GM23248 (cell line): ENCODE measurements at regions not wholly inside any gene's neighbourhood (a gene's known extent, or its start where the extent isn't known, plus 50 kb on each side); places are given as distances from the start of the nearest gene placed in this dataset.

Source experiments
- DNase-seq: peaks from one replicate; pipeline ENCODE4 v3.0.0-alpha.2; 2015
- H2AFZ ChIP-seq: fragments of 200-600 bp; sonication (generic); 2 replicates; pipeline ENCODE4 v1.6.1; 2016; ENCODE audit warnings: antibody characterized with exemption
- H3F3A ChIP-seq: fragments of 200-600 bp; sonication (generic); 2 replicates; pipeline ENCODE4 v1.6.1; 2016; ENCODE audit warnings: mild to moderate bottlenecking, antibody characterized with exemption, mixed run types; ENCODE audit not compliant: insufficient read depth
- H3K27ac ChIP-seq: fragments of 200-600 bp; sonication (generic); 2 replicates; pipeline ENCODE4 v1.5.1; 2016; ENCODE audit warnings: mild to moderate bottlenecking
- H3K27me3 ChIP-seq: fragments of 200-600 bp; sonication (generic); replicated peaks from 2 replicates; pipeline ENCODE4 v1.6.1; 2016; ENCODE audit warnings: mild to moderate bottlenecking; ENCODE audit not compliant: insufficient read depth
- H3K36me3 ChIP-seq: fragments of 200-600 bp; sonication (generic); 2 replicates; pipeline ENCODE4 v1.6.1; 2016; ENCODE audit warnings: low read depth, mild to moderate bottlenecking
- H3K4me1 ChIP-seq: fragments of 200-600 bp; sonication (generic); 2 replicates; pipeline ENCODE4 v1.6.1; 2016; ENCODE audit warnings: mild to moderate bottlenecking; ENCODE audit not compliant: insufficient read depth
- H3K4me2 ChIP-seq: fragments of 200-600 bp; sonication (generic); one replicate; pipeline ENCODE4 v1.6.1; 2016; ENCODE audit warnings: mild to moderate bottlenecking; ENCODE audit not compliant: unreplicated experiment
- H3K4me3 ChIP-seq: fragments of 200-600 bp; sonication (generic); 2 replicates; pipeline ENCODE4 v1.5.1; 2016; ENCODE audit warnings: mild to moderate bottlenecking
- H3K79me2 ChIP-seq: fragments of 200-600 bp; sonication (generic); 2 replicates; pipeline ENCODE4 v1.6.1; 2016; ENCODE audit warnings: mild to moderate bottlenecking; ENCODE audit not compliant: insufficient read depth
- H3K9ac ChIP-seq: fragments of 200-600 bp; sonication (generic); 2 replicates; pipeline ENCODE4 v1.6.1; 2016; ENCODE audit warnings: mild to moderate bottlenecking
- H3K9me2 ChIP-seq: fragments of 200-600 bp; sonication (generic); 2 replicates; pipeline ENCODE4 v1.6.1; 2016; ENCODE audit warnings: mixed run types, mild to moderate bottlenecking, moderate library complexity; ENCODE audit not compliant: insufficient read depth
- H3K9me3 ChIP-seq: fragments of 200-600 bp; sonication (generic); one replicate; pipeline ENCODE4 v1.6.1; 2017; ENCODE audit warnings: low read depth
- H4K20me1 ChIP-seq: fragments of 200-600 bp; sonication (generic); 2 replicates; pipeline ENCODE4 v1.6.0; 2016; ENCODE audit not compliant: insufficient read depth
- EZH2 ChIP-seq: fragments of 200-600 bp; sonication (generic); IDR thresholded peaks from 2 replicates; pipeline ENCODE4 v1.6.1; 2018; ENCODE audit warnings: antibody characterized with exemption, mild to moderate bottlenecking; ENCODE audit not compliant: insufficient read depth, poor library complexity, severe bottlenecking
- EZH2phosphoT487 ChIP-seq: fragments of 200-600 bp; sonication (generic); IDR thresholded peaks from 2 replicates; pipeline ENCODE4 v1.6.1; 2018; ENCODE audit warnings: antibody characterized with exemption, moderate library complexity, mild to moderate bottlenecking, low read depth; ENCODE audit not compliant: insufficient read depth
- WGBS, 2 experiments: methylation state at CpG; one replicate each; pipeline ENCODE4 v1.1.6; 2015 to 2017; ENCODE audit warnings: low lambda C conversion rate in 2 of 2, low coverage in 1 of 2; ENCODE audit errors: missing lambda C conversion rate in 2 of 2; 5-methylcytosine and 5-hydroxymethylcytosine counted together
- in situ Hi-C: fragments of 300-500 bp; cut with MboI; formaldehyde crosslinking; loops from 2 replicates; pipeline ENCODE4 v1.15.0; 2020

DNA sequence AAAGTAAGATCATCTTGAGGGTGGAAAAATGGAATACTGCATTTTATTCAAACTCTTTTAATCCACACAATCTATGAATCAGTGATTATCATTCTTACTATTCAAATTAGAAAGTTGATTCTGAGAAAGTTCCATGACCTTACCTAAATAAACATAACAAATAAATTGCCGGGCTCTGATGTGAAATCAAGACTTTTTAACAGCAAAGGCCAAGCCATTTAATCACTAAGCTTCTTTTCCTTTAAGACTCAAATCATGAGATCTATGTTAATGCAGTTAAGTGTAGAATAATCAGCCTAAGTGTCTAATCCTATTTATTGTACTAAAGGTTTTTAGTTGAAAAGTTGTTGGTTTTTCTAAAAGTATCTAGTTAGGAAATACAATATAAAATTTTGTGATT lies 857.0 kb downstream of the SI start:
- Histone ChIP-seq H2AFZ (no peak overlapping the region), H3K4me3 (no peak overlapping the region), H3K9ac (no peak overlapping the region), H4K20me1 (no peaks in the 10 kb centered on the region), H3K27me3 (no peaks in the 10 kb centered on the region), H3F3A (no peaks in the 10 kb centered on the region), H3K36me3 (no peaks in the 10 kb centered on the region), H3K9me3 (peaks cover 3% of the 10 kb centered on the region), H3K4me1 (no peaks in the 10 kb centered on the region), H3K79me2 (no peaks in the 10 kb centered on the region), H3K27ac (no peak overlapping the region), H3K9me2 (no peaks in the 10 kb centered on the region), H3K4me2 (no peak overlapping the region)
- 21 to 28% methylated on average over 1 of the region's 1 CpG for WGBS, 2 experiments
- no peak for TF ChIP-seq EZH2phosphoT487
- no peak for TF ChIP-seq EZH2
- DNase-seq: no peak
- in situ Hi-C loops: no loop called here

DNA sequence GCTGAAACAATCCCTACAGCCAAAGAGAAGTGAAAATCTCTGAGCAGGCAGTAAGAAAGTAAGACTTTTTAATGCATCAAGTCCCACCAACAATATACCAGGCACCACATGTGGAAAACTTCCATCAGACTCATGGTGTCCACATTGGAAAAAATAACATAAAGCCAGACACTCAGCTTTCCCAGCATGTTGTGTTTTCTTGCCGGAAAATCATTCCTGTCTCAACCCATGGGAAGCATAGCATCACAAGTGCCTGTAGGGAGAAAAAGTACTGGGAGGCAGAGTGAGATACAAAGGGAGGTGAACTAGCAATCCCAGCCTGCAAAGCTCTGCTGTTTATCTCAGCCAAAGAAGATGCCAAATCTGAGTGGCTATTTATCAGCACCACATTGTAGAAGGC lies 868.9 kb downstream of the SI start:
- Histone ChIP-seq H3K4me3 (no peak overlapping the region), H3K4me2 (no peak overlapping the region), H3K79me2 (no peaks in the 10 kb centered on the region), H3F3A (no peaks in the 10 kb centered on the region), H3K4me1 (no peaks in the 10 kb centered on the region), H4K20me1 (no peaks in the 10 kb centered on the region), H3K9me2 (no peaks in the 10 kb centered on the region), H3K36me3 (no peaks in the 10 kb centered on the region), H2AFZ (no peak overlapping the region), H3K27ac (no peak overlapping the region), H3K9ac (no peak overlapping the region), H3K27me3 (no peaks in the 10 kb centered on the region), H3K9me3 (peaks cover 5% of the 10 kb centered on the region)
- WGBS, 2 experiments: 48 to 79% methylated on average over 1 of the region's 1 CpG
- TF ChIP-seq EZH2: no peak
- no peak for TF ChIP-seq EZH2phosphoT487
- no peak for DNase-seq
- in situ Hi-C loops: no loop called here

DNA sequence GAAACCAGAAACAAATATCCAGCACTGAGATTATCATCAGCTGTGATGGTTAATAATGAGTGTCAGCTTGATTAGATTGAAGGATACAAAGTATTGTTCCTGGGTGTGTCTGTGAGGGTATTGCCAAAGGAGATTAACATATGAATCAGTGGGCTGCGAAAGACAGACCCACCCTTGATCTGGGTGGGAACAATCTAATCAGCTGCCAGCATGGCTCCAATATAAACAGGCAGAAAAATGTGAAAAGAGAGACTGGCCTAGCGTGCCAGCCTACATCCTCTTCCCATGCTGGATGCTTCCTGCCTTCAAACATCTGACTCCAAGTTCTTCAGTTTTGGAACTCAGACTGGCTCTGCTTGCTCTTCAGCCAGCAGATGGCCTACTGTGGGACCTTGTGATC lies 869.5 kb downstream of the SI start:
- no peaks in the 10 kb centered on the region for H3K4me1 ChIP-seq
- no peak overlapping the region for H3K27ac ChIP-seq
- no peaks in the 10 kb centered on the region for H3K36me3 ChIP-seq
- no peak for TF ChIP-seq EZH2phosphoT487
- no peak for TF ChIP-seq EZH2
- peaks cover 2% of the 10 kb centered on the region for H3K9me3 ChIP-seq
- H3K4me3 ChIP-seq: no peak overlapping the region
- H3F3A ChIP-seq: no peaks in the 10 kb centered on the region
- no peak for DNase-seq
- no peaks in the 10 kb centered on the region for H4K20me1 ChIP-seq
- no peak overlapping the region for H3K9ac ChIP-seq
- in situ Hi-C loops: no loop called here
- H3K79me2 ChIP-seq: no peaks in the 10 kb centered on the region
- H3K9me2 ChIP-seq: no peaks in the 10 kb centered on the region
- H3K4me2 ChIP-seq: no peak overlapping the region
- H2AFZ ChIP-seq: no peak overlapping the region
- 0 to 22% methylated on average over 2 of the region's 2 CpGs for WGBS, 2 experiments
- H3K27me3 ChIP-seq: no peaks in the 10 kb centered on the region

DNA sequence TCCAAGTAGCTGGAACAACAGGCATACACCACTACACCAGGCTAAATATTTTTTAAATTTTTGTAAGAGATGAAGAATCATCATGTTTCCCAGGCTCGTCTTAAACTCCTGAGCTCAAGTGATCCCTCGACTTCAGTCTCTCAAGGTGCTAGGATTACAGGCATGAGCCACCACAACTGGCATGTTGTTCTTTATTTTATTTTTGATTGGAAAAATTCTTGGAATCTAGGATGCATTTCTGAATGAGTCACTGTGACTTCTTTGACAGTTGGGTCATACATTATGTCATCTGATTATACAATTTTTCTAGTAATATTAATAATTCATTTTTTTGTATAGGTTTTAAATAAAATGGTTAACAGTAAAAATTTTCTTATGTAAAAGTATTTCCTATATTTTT lies 870.2 kb downstream of the SI start:
- Histone ChIP-seq H3K79me2 (no peaks in the 10 kb centered on the region), H3K27me3 (no peaks in the 10 kb centered on the region), H3K9me2 (no peaks in the 10 kb centered on the region), H4K20me1 (no peaks in the 10 kb centered on the region), H3K4me3 (no peak overlapping the region), H3F3A (no peaks in the 10 kb centered on the region), H2AFZ (no peak overlapping the region), H3K9me3 (no peaks in the 10 kb centered on the region), H3K36me3 (no peaks in the 10 kb centered on the region), H3K4me1 (no peaks in the 10 kb centered on the region), H3K9ac (no peak overlapping the region), H3K27ac (no peak overlapping the region), H3K4me2 (no peak overlapping the region)
- 0 to 1% methylated on average over 2 of the region's 2 CpGs for WGBS, 2 experiments
- DNase-seq: no peak
- in situ Hi-C loops: no loop called here
- TF ChIP-seq EZH2: no peak
- TF ChIP-seq EZH2phosphoT487: no peak

DNA sequence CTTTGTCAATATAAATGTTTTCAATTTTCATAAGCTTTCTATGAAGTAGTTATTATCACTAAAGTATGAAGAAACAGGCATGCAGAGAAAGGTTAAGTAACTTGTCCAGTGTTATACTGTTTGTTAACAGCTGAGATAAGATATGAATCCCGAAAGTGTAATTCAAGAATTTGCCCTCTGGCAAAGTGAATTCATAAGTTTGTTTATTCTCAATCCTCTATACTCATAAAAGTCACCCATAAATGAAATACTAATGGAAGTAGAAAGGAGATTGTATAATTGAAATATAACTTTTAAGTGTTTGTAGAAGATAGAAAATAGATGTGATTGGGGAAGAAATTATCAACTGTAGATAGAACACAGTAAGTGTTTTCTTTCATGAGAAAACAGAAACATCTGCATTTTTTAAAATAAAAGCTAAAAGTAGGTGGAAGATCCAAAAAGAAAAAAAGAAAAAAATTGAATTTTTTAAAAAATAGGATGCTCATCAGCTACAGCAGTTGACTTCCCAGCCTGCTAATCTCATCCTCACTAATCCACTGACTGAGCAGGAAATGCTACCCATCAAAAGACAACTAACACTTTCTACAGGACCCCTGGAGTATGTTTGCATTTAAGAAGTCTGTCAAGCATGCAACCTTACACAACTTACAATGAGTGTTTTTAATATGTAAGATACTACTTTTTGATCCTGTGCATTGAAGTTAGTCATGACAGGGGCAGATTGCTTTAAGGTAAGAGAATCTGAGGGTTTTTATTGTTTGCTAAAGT lies 878.1 kb downstream of the SI start:
- H2AFZ ChIP-seq: no peak overlapping the region
- no peaks in the 10 kb centered on the region for H3K79me2 ChIP-seq
- DNase-seq: no peak
- TF ChIP-seq EZH2 (no peak), EZH2phosphoT487 (no peak)
- H3F3A ChIP-seq: no peaks in the 10 kb centered on the region
- no peak overlapping the region for H3K4me3 ChIP-seq
- in situ Hi-C loops: no loop called here
- H3K9me2 ChIP-seq: no peaks in the 10 kb centered on the region
- no peaks in the 10 kb centered on the region for H3K4me1 ChIP-seq
- no peaks in the 10 kb centered on the region for H3K9me3 ChIP-seq
- no peak overlapping the region for H3K27ac ChIP-seq
- no peak overlapping the region for H3K4me2 ChIP-seq
- no peaks in the 10 kb centered on the region for H3K27me3 ChIP-seq
- no peaks in the 10 kb centered on the region for H3K36me3 ChIP-seq
- no peaks in the 10 kb centered on the region for H4K20me1 ChIP-seq
- WGBS, 2 experiments: 0% methylated on average over 1 of the region's 1 CpG
- H3K9ac ChIP-seq: no peak overlapping the region
